Left ventricle myocardium inferior (tissue), 1 donor: ENCODE measurements at regions not wholly inside any gene's neighbourhood (a gene's known extent, or its start where the extent isn't known, plus 50 kb on each side); places are given as distances from the start of the nearest gene placed in this dataset.

Experiments
- DNase-seq: peaks from one replicate; pipeline ENCODE4 v3.0.0-alpha.2; 2020
- H3K27ac ChIP-seq: fragments of 200-600 bp; replicated peaks from 2 replicates; pipeline ENCODE4 v1.8.0; 2021
- H3K27me3 ChIP-seq: fragments of 200-600 bp; 2 replicates; pipeline ENCODE4 v1.8.0; 2021; ENCODE audit warnings: low read depth
- H3K36me3 ChIP-seq: fragments of 200-600 bp; 2 replicates; pipeline ENCODE4 v1.8.0; 2021
- H3K4me1 ChIP-seq: fragments of 200-600 bp; 2 replicates; pipeline ENCODE4 v1.8.0; 2021
- H3K4me3 ChIP-seq: fragments of 200-600 bp; 2 replicates; pipeline ENCODE4 v1.8.0; 2021; ENCODE audit warnings: mild to moderate bottlenecking, moderate library complexity
- H3K9me3 ChIP-seq: fragments of 200-600 bp; replicated peaks from 2 replicates; pipeline ENCODE4 v1.8.0; 2021
- intact Hi-C: fragments of 100-400 bp; cut with micrococcal nuclease; formaldehyde crosslinking; loops from one replicate; pipeline ENCODE4 v1.11.0; 2022
- TF ChIP-seq, protein P1 (sequence below): fragments of 200-600 bp; IDR thresholded peaks from 2 replicates; pipeline ENCODE4 v1.8.0; 2021; ENCODE audit warnings: antibody characterized with exemption, mild to moderate bottlenecking, borderline replicate concordance
- donor health status: DM: no; HTN: yes; CAD: no; lungs with severe emphysema.

DNA sequence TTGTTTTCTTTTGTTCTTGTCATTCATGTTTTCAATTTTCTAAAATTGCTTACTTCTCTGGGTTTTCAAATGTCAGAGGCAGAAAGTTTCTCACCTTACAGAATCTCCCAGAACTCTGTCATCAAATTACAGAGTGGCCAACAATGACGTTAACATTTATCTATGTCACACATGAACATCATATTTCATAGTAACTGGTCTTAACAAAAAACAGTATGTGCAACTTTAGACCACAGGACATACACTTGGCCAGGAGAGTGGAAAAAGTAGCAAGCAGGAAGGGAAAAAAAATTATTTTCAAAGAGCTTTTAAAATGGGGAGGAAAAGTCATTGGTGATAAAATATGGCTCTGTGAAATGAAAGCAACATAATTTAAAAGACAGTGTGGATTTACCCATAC is 426.5 kb downstream of the MED13L start:
- no peak for DNase-seq
- intact Hi-C loops: no loop called here
- TF ChIP-seq, protein P1, sequence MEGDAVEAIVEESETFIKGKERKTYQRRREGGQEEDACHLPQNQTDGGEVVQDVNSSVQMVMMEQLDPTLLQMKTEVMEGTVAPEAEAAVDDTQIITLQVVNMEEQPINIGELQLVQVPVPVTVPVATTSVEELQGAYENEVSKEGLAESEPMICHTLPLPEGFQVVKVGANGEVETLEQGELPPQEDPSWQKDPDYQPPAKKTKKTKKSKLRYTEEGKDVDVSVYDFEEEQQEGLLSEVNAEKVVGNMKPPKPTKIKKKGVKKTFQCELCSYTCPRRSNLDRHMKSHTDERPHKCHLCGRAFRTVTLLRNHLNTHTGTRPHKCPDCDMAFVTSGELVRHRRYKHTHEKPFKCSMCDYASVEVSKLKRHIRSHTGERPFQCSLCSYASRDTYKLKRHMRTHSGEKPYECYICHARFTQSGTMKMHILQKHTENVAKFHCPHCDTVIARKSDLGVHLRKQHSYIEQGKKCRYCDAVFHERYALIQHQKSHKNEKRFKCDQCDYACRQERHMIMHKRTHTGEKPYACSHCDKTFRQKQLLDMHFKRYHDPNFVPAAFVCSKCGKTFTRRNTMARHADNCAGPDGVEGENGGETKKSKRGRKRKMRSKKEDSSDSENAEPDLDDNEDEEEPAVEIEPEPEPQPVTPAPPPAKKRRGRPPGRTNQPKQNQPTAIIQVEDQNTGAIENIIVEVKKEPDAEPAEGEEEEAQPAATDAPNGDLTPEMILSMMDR: no peak
- no peak overlapping the region for H3K27ac ChIP-seq
- no peak overlapping the region for H3K4me3 ChIP-seq
- no peaks in the 10 kb centered on the region for H3K4me1 ChIP-seq
- H3K27me3 ChIP-seq: no peaks in the 10 kb centered on the region
- peaks cover 18% of the 10 kb centered on the region for H3K9me3 ChIP-seq
- H3K36me3 ChIP-seq: no peaks in the 10 kb centered on the region

GRCh38 chr12:115849262-115849943 is 428.1 kb downstream of the MED13L start:
- TF ChIP-seq, protein P1: no peak
- H3K9me3 ChIP-seq: peaks cover 18% of the 10 kb centered on the region
- DNase-seq: no peak
- H3K36me3 ChIP-seq: no peaks in the 10 kb centered on the region
- H3K27ac ChIP-seq: no peak overlapping the region
- no peaks in the 10 kb centered on the region for H3K4me1 ChIP-seq
- intact Hi-C loops: no loop called here
- H3K4me3 ChIP-seq: no peak overlapping the region
- H3K27me3 ChIP-seq: no peaks in the 10 kb centered on the region

DNA sequence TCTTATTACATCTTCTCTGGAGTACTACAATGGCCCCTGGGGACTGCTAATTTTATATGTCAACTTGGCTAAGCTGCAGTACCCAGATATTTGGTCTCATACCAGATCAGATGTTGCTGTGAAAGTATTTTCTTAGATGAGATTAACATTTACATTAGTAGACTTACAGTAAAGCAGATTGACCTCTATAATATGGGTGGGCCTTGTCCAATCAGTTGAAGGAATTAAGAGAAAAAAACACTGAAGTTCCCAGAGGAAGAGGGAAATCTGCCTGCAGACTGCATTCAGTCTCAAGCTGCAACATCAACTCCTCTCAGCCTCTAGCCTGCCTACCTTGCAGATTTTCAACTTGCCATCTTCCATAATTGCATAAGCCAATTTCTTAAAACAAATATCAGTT is 430.1 kb downstream of the MED13L start:
- Histone ChIP-seq H3K9me3 (peaks cover 18% of the 10 kb centered on the region), H3K4me1 (no peaks in the 10 kb centered on the region), H3K27ac (no peak overlapping the region), H3K36me3 (no peaks in the 10 kb centered on the region), H3K4me3 (no peak overlapping the region), H3K27me3 (no peaks in the 10 kb centered on the region)
- intact Hi-C loops: no loop called here
- DNase-seq: no peak
- TF ChIP-seq, protein P1: no peak

- TF ChIP-seq, protein P1: no peak
- Histone ChIP-seq H3K27ac (no peak overlapping the region), H3K36me3 (no peaks in the 10 kb centered on the region), H3K4me3 (no peak overlapping the region), H3K4me1 (no peaks in the 10 kb centered on the region), H3K27me3 (peaks cover under 1% of the 10 kb centered on the region), H3K9me3 (peaks cover 18% of the 10 kb centered on the region)
- DNase-seq: no peak
- intact Hi-C loops: no loop called here
These were observed 431.0 kb downstream of the MED13L start for GRCh38 chr12:115846516-115846915.

DNA sequence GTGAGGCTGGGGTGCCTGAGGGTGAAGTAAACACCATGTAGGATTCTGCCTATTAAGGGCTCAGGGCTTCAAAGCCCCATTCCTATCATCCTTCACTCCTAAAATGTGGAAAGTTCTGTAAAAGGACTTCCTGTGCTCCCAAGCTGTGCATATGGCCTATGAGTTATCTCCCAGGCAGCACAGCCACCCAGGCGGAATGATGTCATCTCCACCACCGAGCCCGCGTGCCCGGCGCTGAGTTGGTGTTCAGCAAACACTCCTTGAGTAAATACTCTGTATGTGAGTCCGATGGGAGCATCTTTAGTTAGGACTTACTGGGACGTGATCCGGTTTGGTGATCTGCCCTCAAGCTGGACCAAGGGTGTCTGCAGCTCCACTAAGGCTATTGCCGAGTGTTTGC is 437.3 kb downstream of the MED13L start:
- Histone ChIP-seq H3K4me1 (no peaks in the 10 kb centered on the region), H3K27ac (no peak overlapping the region), H3K27me3 (peaks cover 7% of the 10 kb centered on the region), H3K36me3 (no peaks in the 10 kb centered on the region), H3K4me3 (no peak overlapping the region), H3K9me3 (no peaks in the 10 kb centered on the region)
- intact Hi-C loops: no loop called here
- DNase-seq: no peak
- TF ChIP-seq, protein P1: no peak
